ENCODE measurements at regions not wholly inside any gene's neighbourhood (a gene's known extent, or its start where the extent isn't known, plus 50 kb on each side); places are given as distances from the start of the nearest gene placed in this dataset.

- peaks cover 3 to 21% (median 9%) of the 10 kb centered on the region in 3 donors for H3K9me3 ChIP-seq (ENCODE audit: control insufficient read depth in 3 of 3, low read length in 3 of 3)
Measured at GRCh38 chr10:131799429-131799828, 101.4 kb upstream of the PPP2R2D start.

GRCh38 chr10:131802156-131802915, 98.5 kb upstream of the PPP2R2D start:
- H3K4me3 ChIP-seq (ENCODE audit: low read length in 3 of 3) = no peak overlapping the region
- H3K27me3 ChIP-seq (ENCODE audit: control insufficient read depth in 3 of 3, insufficient read depth in 3 of 3, low read length in 3 of 3) = peaks cover 0 to 6% (median 0%) of the 10 kb centered on the region in 3 donors
- H3K9me3 ChIP-seq (ENCODE audit: control insufficient read depth in 3 of 3, low read length in 3 of 3) = peaks cover 3 to 14% (median 6%) of the 10 kb centered on the region in 3 donors
- no peak overlapping the region for H3K27ac ChIP-seq (ENCODE audit: low read depth, low read length)
- no peaks in the 10 kb centered on the region for H3K36me3 ChIP-seq (ENCODE audit: control insufficient read depth in 3 of 3, insufficient read depth in 3 of 3, low read length in 3 of 3)
- H3K9ac ChIP-seq (ENCODE audit: low read depth in 1 of 3, low read length in 3 of 3) = no peak overlapping the region
- no peaks in the 10 kb centered on the region for H3K4me1 ChIP-seq (ENCODE audit: control insufficient read depth in 3 of 3, insufficient read depth in 3 of 3, low read length in 3 of 3)

More at GRCh38 chr10:131799429-131799828, 101.4 kb upstream of the PPP2R2D start:
- no peak overlapping the region for H3K27ac ChIP-seq (ENCODE audit: low read depth, low read length)
- H3K27me3 ChIP-seq (ENCODE audit: control insufficient read depth in 3 of 3, insufficient read depth in 3 of 3, low read length in 3 of 3) = peaks cover 0 to 9% (median 0%) of the 10 kb centered on the region in 3 donors
- H3K36me3 ChIP-seq (ENCODE audit: control insufficient read depth in 3 of 3, insufficient read depth in 3 of 3, low read length in 3 of 3) = no peaks in the 10 kb centered on the region
- H3K4me1 ChIP-seq (ENCODE audit: control insufficient read depth in 3 of 3, insufficient read depth in 3 of 3, low read length in 3 of 3) = no peaks in the 10 kb centered on the region
- H3K4me3 ChIP-seq (ENCODE audit: low read length in 3 of 3) = no peak overlapping the region
- H3K9ac ChIP-seq (ENCODE audit: low read depth in 1 of 3, low read length in 3 of 3) = no peak overlapping the region

- Histone ChIP-seq H3K4me1 (ENCODE audit: control insufficient read depth in 3 of 3, insufficient read depth in 3 of 3, low read length in 3 of 3) (no peaks in the 10 kb centered on the region), H3K9ac (ENCODE audit: low read depth in 1 of 3, low read length in 3 of 3) (no peak overlapping the region), H3K36me3 (ENCODE audit: control insufficient read depth in 3 of 3, insufficient read depth in 3 of 3, low read length in 3 of 3) (no peaks in the 10 kb centered on the region), H3K4me3 (ENCODE audit: low read length in 3 of 3) (no peak overlapping the region), H3K27me3 (ENCODE audit: control insufficient read depth in 3 of 3, insufficient read depth in 3 of 3, low read length in 3 of 3) (peaks cover 0 to 6% (median 0%) of the 10 kb centered on the region in 3 donors), H3K27ac (ENCODE audit: low read depth, low read length) (no peak overlapping the region), H3K9me3 (ENCODE audit: control insufficient read depth in 3 of 3, low read length in 3 of 3) (peaks cover 0 to 10% (median 4%) of the 10 kb centered on the region in 3 donors)
Measured at GRCh38 chr10:131802996-131803395, 97.8 kb upstream of the PPP2R2D start.

- H3K27ac ChIP-seq (ENCODE audit: low read depth, low read length) = no peak overlapping the region
- H3K27me3 ChIP-seq (ENCODE audit: control insufficient read depth in 3 of 3, insufficient read depth in 3 of 3, low read length in 3 of 3) = peaks cover 0 to 13% (median 0%) of the 10 kb centered on the region in 3 donors
- peaks cover 0 to 8% (median 4%) of the 10 kb centered on the region in 3 donors for H3K9me3 ChIP-seq (ENCODE audit: control insufficient read depth in 3 of 3, low read length in 3 of 3)
- no peaks in the 10 kb centered on the region for H3K36me3 ChIP-seq (ENCODE audit: control insufficient read depth in 3 of 3, insufficient read depth in 3 of 3, low read length in 3 of 3)
- H3K9ac ChIP-seq (ENCODE audit: low read depth in 1 of 3, low read length in 3 of 3) = no peak overlapping the region
- no peak overlapping the region for H3K4me3 ChIP-seq (ENCODE audit: low read length in 3 of 3)
- no peaks in the 10 kb centered on the region for H3K4me1 ChIP-seq (ENCODE audit: control insufficient read depth in 3 of 3, insufficient read depth in 3 of 3, low read length in 3 of 3)
Measured at GRCh38 chr10:131803860-131804425, 96.9 kb upstream of the PPP2R2D start.

GRCh38 chr10:131804551-131805295, 96.1 kb upstream of the PPP2R2D start:
- H3K27me3 ChIP-seq (ENCODE audit: control insufficient read depth in 3 of 3, insufficient read depth in 3 of 3, low read length in 3 of 3) = peaks cover 6 to 20% (median 6%) of the 10 kb centered on the region in 3 donors
- H3K36me3 ChIP-seq (ENCODE audit: control insufficient read depth in 3 of 3, insufficient read depth in 3 of 3, low read length in 3 of 3) = no peaks in the 10 kb centered on the region
- H3K9ac ChIP-seq (ENCODE audit: low read depth in 1 of 3, low read length in 3 of 3) = no peak overlapping the region
- peaks cover 0 to under 1% (median 0%) of the 10 kb centered on the region in 3 donors for H3K9me3 ChIP-seq (ENCODE audit: control insufficient read depth in 3 of 3, low read length in 3 of 3)
- H3K4me3 ChIP-seq (ENCODE audit: low read length in 3 of 3) = no peak overlapping the region
- no peak overlapping the region for H3K27ac ChIP-seq (ENCODE audit: low read depth, low read length)
- H3K4me1 ChIP-seq (ENCODE audit: control insufficient read depth in 3 of 3, insufficient read depth in 3 of 3, low read length in 3 of 3) = no peaks in the 10 kb centered on the region

GRCh38 chr10:131805696-131806095, 95.1 kb upstream of the PPP2R2D start:
- Histone ChIP-seq H3K9ac (ENCODE audit: low read depth in 1 of 3, low read length in 3 of 3) (no peak overlapping the region), H3K27me3 (ENCODE audit: control insufficient read depth in 3 of 3, insufficient read depth in 3 of 3, low read length in 3 of 3) (peaks cover 16 to 30% (median 16%) of the 10 kb centered on the region in 3 donors), H3K4me1 (ENCODE audit: control insufficient read depth in 3 of 3, insufficient read depth in 3 of 3, low read length in 3 of 3) (no peaks in the 10 kb centered on the region)

GRCh38 chr10:131806146-131806545, 94.7 kb upstream of the PPP2R2D start:
- H3K27ac ChIP-seq (ENCODE audit: low read depth, low read length) = no peak overlapping the region
- H3K27me3 ChIP-seq (ENCODE audit: control insufficient read depth in 3 of 3, insufficient read depth in 3 of 3, low read length in 3 of 3) = peaks cover 20 to 35% (median 21%) of the 10 kb centered on the region in 3 donors
- no peaks in the 10 kb centered on the region for H3K9me3 ChIP-seq (ENCODE audit: control insufficient read depth in 3 of 3, low read length in 3 of 3)

More at GRCh38 chr10:131805696-131806095, 95.1 kb upstream of the PPP2R2D start:
- no peak overlapping the region for H3K4me3 ChIP-seq (ENCODE audit: low read length in 3 of 3)
- no peaks in the 10 kb centered on the region for H3K9me3 ChIP-seq (ENCODE audit: control insufficient read depth in 3 of 3, low read length in 3 of 3)
- H3K27ac ChIP-seq (ENCODE audit: low read depth, low read length) = no peak overlapping the region
- no peaks in the 10 kb centered on the region for H3K36me3 ChIP-seq (ENCODE audit: control insufficient read depth in 3 of 3, insufficient read depth in 3 of 3, low read length in 3 of 3)

GRCh38 chr10:131806646-131807317, 94.0 kb upstream of the PPP2R2D start:
- no peaks in the 10 kb centered on the region for H3K9me3 ChIP-seq (ENCODE audit: control insufficient read depth in 3 of 3, low read length in 3 of 3)
- H3K9ac ChIP-seq (ENCODE audit: low read depth in 1 of 3, low read length in 3 of 3) = no peak overlapping the region
- H3K4me3 ChIP-seq (ENCODE audit: low read length in 3 of 3) = no peak overlapping the region
- H3K4me1 ChIP-seq (ENCODE audit: control insufficient read depth in 3 of 3, insufficient read depth in 3 of 3, low read length in 3 of 3) = no peaks in the 10 kb centered on the region
- no peaks in the 10 kb centered on the region for H3K36me3 ChIP-seq (ENCODE audit: control insufficient read depth in 3 of 3, insufficient read depth in 3 of 3, low read length in 3 of 3)
- peaks cover 25 to 40% (median 27%) of the 10 kb centered on the region in 3 donors for H3K27me3 ChIP-seq (ENCODE audit: control insufficient read depth in 3 of 3, insufficient read depth in 3 of 3, low read length in 3 of 3)
- H3K27ac ChIP-seq (ENCODE audit: low read depth, low read length) = no peak overlapping the region

More at GRCh38 chr10:131806146-131806545, 94.7 kb upstream of the PPP2R2D start:
- Histone ChIP-seq H3K36me3 (ENCODE audit: control insufficient read depth in 3 of 3, insufficient read depth in 3 of 3, low read length in 3 of 3) (no peaks in the 10 kb centered on the region), H3K4me1 (ENCODE audit: control insufficient read depth in 3 of 3, insufficient read depth in 3 of 3, low read length in 3 of 3) (no peaks in the 10 kb centered on the region), H3K4me3 (ENCODE audit: low read length in 3 of 3) (no peak overlapping the region), H3K9ac (ENCODE audit: low read depth in 1 of 3, low read length in 3 of 3) (no peak overlapping the region)

- no peaks in the 10 kb centered on the region for H3K36me3 ChIP-seq (ENCODE audit: control insufficient read depth in 3 of 3, insufficient read depth in 3 of 3, low read length in 3 of 3)
- no peaks in the 10 kb centered on the region for H3K9me3 ChIP-seq (ENCODE audit: control insufficient read depth in 3 of 3, low read length in 3 of 3)
- H3K27ac ChIP-seq (ENCODE audit: low read depth, low read length) = no peak overlapping the region
- H3K4me1 ChIP-seq (ENCODE audit: control insufficient read depth in 3 of 3, insufficient read depth in 3 of 3, low read length in 3 of 3) = no peaks in the 10 kb centered on the region
- peaks cover 27 to 45% (median 30%) of the 10 kb centered on the region in 3 donors for H3K27me3 ChIP-seq (ENCODE audit: control insufficient read depth in 3 of 3, insufficient read depth in 3 of 3, low read length in 3 of 3)
- H3K9ac ChIP-seq (ENCODE audit: low read depth in 1 of 3, low read length in 3 of 3) = no peak overlapping the region
- H3K4me3 ChIP-seq (ENCODE audit: low read length in 3 of 3) = no peak overlapping the region
Measured at GRCh38 chr10:131808370-131808930, 92.4 kb upstream of the PPP2R2D start.
